ENCODE measurements at regions not wholly inside any gene's neighbourhood (a gene's known extent, or its start where the extent isn't known, plus 50 kb on each side); places are given as distances from the start of the nearest gene placed in this dataset.

GRCh38 chr2:150247481-150247880 lies 240.0 kb downstream of the RND3 start:
- ATAC-seq: no peak
- Histone ChIP-seq H3K36me3 (no peaks in the 10 kb centered on the region), H3K4me3 (no peak overlapping the region), H3K27me3 (ENCODE audit: low read depth) (no peaks in the 10 kb centered on the region), H3K27ac (no peak overlapping the region), H3K9me3 (no peaks in the 10 kb centered on the region), H3K4me1 (no peaks in the 10 kb centered on the region)
- intact Hi-C loops (cut with DNase I): no loop called here
- no peak for DNase-seq
- no peak for TF ChIP-seq CTCF (IDR thresholded peaks at IDR 0.05)

- Histone ChIP-seq H3K9me3 (no peaks in the 10 kb centered on the region), H3K4me3 (no peak overlapping the region), H3K36me3 (no peaks in the 10 kb centered on the region), H3K27me3 (ENCODE audit: low read depth) (no peaks in the 10 kb centered on the region), H3K27ac (no peak overlapping the region), H3K4me1 (no peaks in the 10 kb centered on the region)
- intact Hi-C loops (cut with DNase I): no loop called here
- TF ChIP-seq CTCF (IDR thresholded peaks at IDR 0.05): no peak
- DNase-seq (no peak), ATAC-seq (no peak)
These were observed 252.6 kb downstream of the RND3 start for GRCh38 chr2:150234787-150235446.

GRCh38 chr2:150232871-150233270 lies 254.6 kb downstream of the RND3 start:
- H3K27ac ChIP-seq: no peak overlapping the region

GRCh38 chr2:150232321-150232720 lies 255.1 kb downstream of the RND3 start:
- DNase-seq: no peak
- Histone ChIP-seq H3K4me1 (no peaks in the 10 kb centered on the region), H3K27ac (no peak overlapping the region), H3K36me3 (no peaks in the 10 kb centered on the region), H3K27me3 (ENCODE audit: low read depth) (no peaks in the 10 kb centered on the region), H3K4me3 (no peak overlapping the region), H3K9me3 (no peaks in the 10 kb centered on the region)
- ATAC-seq: no peak
- intact Hi-C loops (cut with DNase I): no loop called here
- no peak for TF ChIP-seq CTCF (IDR thresholded peaks at IDR 0.05)

More at GRCh38 chr2:150232871-150233270, 254.6 kb downstream of the RND3 start:
- Histone ChIP-seq H3K9me3 (no peaks in the 10 kb centered on the region), H3K27me3 (ENCODE audit: low read depth) (no peaks in the 10 kb centered on the region), H3K4me1 (no peaks in the 10 kb centered on the region), H3K36me3 (no peaks in the 10 kb centered on the region), H3K4me3 (no peak overlapping the region)
- TF ChIP-seq CTCF (IDR thresholded peaks at IDR 0.05): no peak
- ATAC-seq (no peak), DNase-seq (no peak)
- intact Hi-C loops (cut with DNase I): no loop called here

GRCh38 chr2:150230616-150231015 lies 256.9 kb downstream of the RND3 start:
- intact Hi-C loops (cut with DNase I): no loop called here
- Histone ChIP-seq H3K27me3 (ENCODE audit: low read depth) (no peaks in the 10 kb centered on the region), H3K36me3 (no peaks in the 10 kb centered on the region), H3K4me3 (no peak overlapping the region), H3K4me1 (no peaks in the 10 kb centered on the region), H3K9me3 (no peaks in the 10 kb centered on the region), H3K27ac (no peak overlapping the region)
- DNase-seq: no peak
- TF ChIP-seq CTCF (IDR thresholded peaks at IDR 0.05): no peak
- ATAC-seq: no peak
